Activated CD4-positive, alpha-beta T cell treated with anti-CD3 and anti-CD28 coated beads for 36 hours (primary cell): ENCODE measurements at regions not wholly inside any gene's neighbourhood (a gene's known extent, or its start where the extent isn't known, plus 50 kb on each side); places are given as distances from the start of the nearest gene placed in this dataset.

ENCODE experiments used
- ATAC-seq: fragments of 200-7000 bp; cut with Tn5 transposase; one replicate; pipeline ENCODE4 v1.10.0; 2021; ENCODE audit warnings: mild to moderate bottlenecking, moderate library complexity
- CTCF ChIA-PET: fragments of 350-600 bp; sonication (Branson Sonifier 250); formaldehyde crosslinking; loops from one replicate; lab custom pipeline; 2021; ENCODE audit warnings: antibody characterized with exemption; lab: Charles Lee
- POLR2A ChIA-PET: fragments of 350-600 bp; sonication (Branson Sonifier 250); formaldehyde crosslinking; loops from one replicate; lab custom pipeline; 2021; ENCODE audit warnings: antibody characterized with exemption, inconsistent platforms; lab: Charles Lee
- DNase-seq: peaks from one replicate; pipeline ENCODE4 v3.0.0-alpha.2; 2020
- H3K27ac Mint-ChIP-seq: one replicate; pipeline ENCODE4 v1.8.0; 2021; ENCODE audit warnings: mixed read lengths
- H3K27me3 Mint-ChIP-seq: one replicate; pipeline ENCODE4 v1.8.0; 2021; ENCODE audit warnings: mixed read lengths
- H3K36me3 Mint-ChIP-seq: one replicate; pipeline ENCODE4 v1.8.0; 2021; ENCODE audit warnings: low read depth, mixed read lengths
- H3K4me1 Mint-ChIP-seq: one replicate; pipeline ENCODE4 v1.8.0; 2021; ENCODE audit warnings: mixed read lengths
- H3K4me3 Mint-ChIP-seq: one replicate; pipeline ENCODE4 v1.8.0; 2021; ENCODE audit warnings: mild to moderate bottlenecking, moderate library complexity, mixed read lengths
- H3K9me3 Mint-ChIP-seq: one replicate; pipeline ENCODE4 v1.8.0; 2021; ENCODE audit warnings: low read depth, mixed read lengths
- intact Hi-C, 2 experiments: fragments of 100-400 bp; cut with DNase I in 1 of 2; cut with micrococcal nuclease in 1 of 2; formaldehyde crosslinking; loops; one replicate each; pipeline versions ENCODE4 v1.14.2 to v1.15.1; 2022 to 2024; cut with DNase I, micrococcal nuclease

GRCh38 chr15:33256874-33257273 lies 53.9 kb upstream of the RYR3 start:
- ATAC-seq (no peak), DNase-seq (no peak)
- Mint-ChIP-seq H3K9me3 (no peaks in the 10 kb centered on the region), H3K36me3 (no peaks in the 10 kb centered on the region), H3K4me3 (no peak overlapping the region), H3K4me1 (no peaks in the 10 kb centered on the region), H3K27me3 (peaks cover 2% of the 10 kb centered on the region), H3K27ac (no peak overlapping the region)
- POLR2A ChIA-PET = interaction anchor here (0.6 kb wide), 1 partner anchor 599 kb away, joined by 3 read pairs; no protein-coding TSS in a partner anchor
- CTCF ChIA-PET = no interaction called here
- intact Hi-C loops = no loop called here

GRCh38 chr15:33244471-33244870 lies 50.0 kb upstream of the FMN1 start:
- ChIA-PET CTCF (no interaction called here), POLR2A (no interaction called here)
- H3K4me1 Mint-ChIP-seq = peaks cover 16% of the 10 kb centered on the region
- intact Hi-C loops = no loop called here
- H3K27me3 Mint-ChIP-seq = no peaks in the 10 kb centered on the region
- no peaks in the 10 kb centered on the region for H3K36me3 Mint-ChIP-seq
- no peaks in the 10 kb centered on the region for H3K9me3 Mint-ChIP-seq
- DNase-seq (no peak), ATAC-seq (no peak)
- H3K4me3 Mint-ChIP-seq = no peak overlapping the region
- no peak overlapping the region for H3K27ac Mint-ChIP-seq
